ENCODE measurements at regions not wholly inside any gene's neighbourhood (a gene's known extent, or its start where the extent isn't known, plus 50 kb on each side); places are given as distances from the start of the nearest gene placed in this dataset.
"Not testable (repeated sequence)": the region's sequence is repeated elsewhere in the genome, so short reads cannot be mapped to it uniquely, and the experiment has no call there.

DNA sequence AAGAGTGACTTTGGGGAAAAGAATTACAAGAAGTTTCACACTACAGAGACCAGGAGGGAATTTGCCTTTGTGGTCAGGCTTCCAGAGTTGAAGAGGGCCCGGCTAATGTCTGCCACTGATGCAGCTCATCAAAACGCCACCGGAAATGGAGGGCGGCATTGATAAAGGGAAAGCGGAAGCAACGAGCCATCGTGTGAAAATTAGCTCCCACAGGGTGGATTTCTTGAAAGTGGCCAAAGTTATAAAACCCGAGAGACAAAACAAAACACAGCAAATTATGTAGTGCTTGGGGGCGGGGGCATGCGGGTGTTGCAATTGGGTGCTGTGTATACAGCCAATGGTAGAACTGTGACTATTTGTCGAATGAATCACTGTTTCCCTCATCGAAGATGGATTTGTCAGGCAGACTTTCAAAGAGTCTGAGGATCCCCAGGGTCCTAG, 113.0 kb downstream of the ADAMTS15 start:
- Histone ChIP-seq H3K36me3 (no peaks in the 10 kb centered on the region), H3K9me3 (no peaks in the 10 kb centered on the region), H3K27ac (no peak overlapping the region), H3K27me3 (no peaks in the 10 kb centered on the region), H3K4me3 (no peak overlapping the region), H3K4me1 (no peaks in the 10 kb centered on the region)
- intact Hi-C loops (cut with DNase I; ENCODE audit: low total_unique reads) = no loop called here
- TF ChIP-seq, protein P1, sequence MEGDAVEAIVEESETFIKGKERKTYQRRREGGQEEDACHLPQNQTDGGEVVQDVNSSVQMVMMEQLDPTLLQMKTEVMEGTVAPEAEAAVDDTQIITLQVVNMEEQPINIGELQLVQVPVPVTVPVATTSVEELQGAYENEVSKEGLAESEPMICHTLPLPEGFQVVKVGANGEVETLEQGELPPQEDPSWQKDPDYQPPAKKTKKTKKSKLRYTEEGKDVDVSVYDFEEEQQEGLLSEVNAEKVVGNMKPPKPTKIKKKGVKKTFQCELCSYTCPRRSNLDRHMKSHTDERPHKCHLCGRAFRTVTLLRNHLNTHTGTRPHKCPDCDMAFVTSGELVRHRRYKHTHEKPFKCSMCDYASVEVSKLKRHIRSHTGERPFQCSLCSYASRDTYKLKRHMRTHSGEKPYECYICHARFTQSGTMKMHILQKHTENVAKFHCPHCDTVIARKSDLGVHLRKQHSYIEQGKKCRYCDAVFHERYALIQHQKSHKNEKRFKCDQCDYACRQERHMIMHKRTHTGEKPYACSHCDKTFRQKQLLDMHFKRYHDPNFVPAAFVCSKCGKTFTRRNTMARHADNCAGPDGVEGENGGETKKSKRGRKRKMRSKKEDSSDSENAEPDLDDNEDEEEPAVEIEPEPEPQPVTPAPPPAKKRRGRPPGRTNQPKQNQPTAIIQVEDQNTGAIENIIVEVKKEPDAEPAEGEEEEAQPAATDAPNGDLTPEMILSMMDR (IDR thresholded peaks at IDR 0.05 in 4 of 5, conservative IDR thresholded peaks at IDR 0.05 in 1 of 5) = no peak
- TF ChIP-seq POLR2A (IDR thresholded peaks at IDR 0.05) = no peak
- no peak for DNase-seq
- in situ Hi-C loops (cut with MboI; ENCODE audit: low sequenced_read_pairs in 4 of 4) = no loop called here
- ATAC-seq = no peak

DNA sequence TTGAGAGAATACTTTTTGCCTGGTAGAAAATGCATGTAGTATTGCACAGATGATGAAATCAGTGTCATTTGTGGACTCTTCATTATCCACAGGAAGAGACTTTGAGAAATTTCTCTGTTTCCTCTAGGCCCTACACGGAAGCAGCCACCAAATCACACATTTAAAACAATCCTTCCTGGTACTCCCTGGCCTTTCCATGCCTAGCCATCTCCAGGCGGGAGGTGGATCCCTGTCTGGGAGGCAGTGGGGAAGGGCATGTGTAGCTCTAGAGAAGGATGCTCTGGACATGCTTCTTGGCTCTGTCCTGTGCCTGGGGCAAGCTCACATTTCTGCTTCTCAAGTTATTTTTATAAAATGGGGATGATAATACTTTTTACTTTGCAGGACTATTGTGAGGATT, 114.1 kb downstream of the ADAMTS15 start:
- ATAC-seq = no peak
- no peaks in the 10 kb centered on the region for H3K9me3 ChIP-seq
- intact Hi-C loops (cut with DNase I; ENCODE audit: low total_unique reads) = no loop called here

DNA sequence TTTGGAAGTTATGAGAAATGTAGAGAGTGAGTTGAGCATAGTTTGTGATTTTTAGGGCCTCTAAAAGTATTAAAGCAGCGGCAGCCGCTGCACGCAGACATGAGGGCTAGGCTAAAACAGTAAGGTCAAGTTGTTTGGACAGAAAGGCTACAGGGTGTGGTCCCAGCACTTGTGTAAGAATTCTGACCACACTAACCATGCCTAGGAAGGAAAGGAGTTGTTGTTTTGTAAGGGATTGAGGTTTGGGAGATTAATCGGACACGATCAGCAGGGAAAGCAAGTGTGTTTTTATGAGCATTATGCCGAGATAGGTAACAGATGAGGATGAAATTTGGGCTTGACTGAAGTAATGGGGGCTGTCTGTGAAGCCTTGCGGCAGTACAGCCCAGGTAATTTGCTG, 117.9 kb downstream of the ADAMTS15 start:
- intact Hi-C loops (cut with DNase I; ENCODE audit: low total_unique reads); H3K27me3 ChIP-seq; H3K4me1 ChIP-seq; H3K9me3 ChIP-seq; H3K27ac ChIP-seq; H3K4me3 ChIP-seq; in situ Hi-C loops (cut with MboI; ENCODE audit: low sequenced_read_pairs in 4 of 4); DNase-seq; ATAC-seq; H3K36me3 ChIP-seq: not testable (repeated sequence)

More for the DNA sequence above, 114.1 kb downstream of the ADAMTS15 start:
- no peak for TF ChIP-seq POLR2A (IDR thresholded peaks at IDR 0.05)
- TF ChIP-seq, protein P1 (IDR thresholded peaks at IDR 0.05 in 4 of 5, conservative IDR thresholded peaks at IDR 0.05 in 1 of 5) = no peak
- H3K4me3 ChIP-seq = no peak overlapping the region
- no peak overlapping the region for H3K27ac ChIP-seq
- no peaks in the 10 kb centered on the region for H3K36me3 ChIP-seq
- in situ Hi-C loops (cut with MboI; ENCODE audit: low sequenced_read_pairs in 4 of 4) = no loop called here
- H3K4me1 ChIP-seq = no peaks in the 10 kb centered on the region
- H3K27me3 ChIP-seq = no peaks in the 10 kb centered on the region
- DNase-seq = no peak

DNA sequence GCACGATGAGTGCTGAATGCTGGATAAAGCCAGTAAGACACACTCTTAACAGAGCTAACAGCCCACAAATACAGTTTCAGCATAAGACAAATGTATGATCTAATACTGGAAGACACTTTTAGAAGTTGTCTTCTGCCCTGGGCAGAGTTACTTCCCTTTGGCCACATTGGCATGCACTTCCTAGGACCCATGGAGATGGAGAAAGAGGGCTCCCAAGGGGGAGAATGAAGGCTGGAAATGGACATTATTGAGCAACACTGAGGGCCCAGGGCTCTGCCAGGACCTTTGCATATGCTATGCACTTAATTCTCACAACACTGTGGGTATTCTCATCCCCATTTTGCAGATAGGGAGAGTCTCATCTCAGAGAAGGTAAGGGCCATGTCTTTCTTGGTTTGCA, 123.1 kb downstream of the ADAMTS15 start:
- Histone ChIP-seq H3K27ac (no peak overlapping the region), H3K27me3 (no peaks in the 10 kb centered on the region), H3K4me3 (no peak overlapping the region), H3K36me3 (no peaks in the 10 kb centered on the region), H3K9me3 (no peaks in the 10 kb centered on the region), H3K4me1 (peaks cover 0 to 9% of the 10 kb centered on the region in 2 donors)
- TF ChIP-seq POLR2A (IDR thresholded peaks at IDR 0.05) = no peak
- TF ChIP-seq, protein P1 (IDR thresholded peaks at IDR 0.05 in 4 of 5, conservative IDR thresholded peaks at IDR 0.05 in 1 of 5) = no peak
- DNase-seq = no peak
- intact Hi-C loops (cut with DNase I; ENCODE audit: low total_unique reads) = no loop called here
- in situ Hi-C loops (cut with MboI; ENCODE audit: low sequenced_read_pairs in 4 of 4) = no loop called here
- no peak for ATAC-seq

DNA sequence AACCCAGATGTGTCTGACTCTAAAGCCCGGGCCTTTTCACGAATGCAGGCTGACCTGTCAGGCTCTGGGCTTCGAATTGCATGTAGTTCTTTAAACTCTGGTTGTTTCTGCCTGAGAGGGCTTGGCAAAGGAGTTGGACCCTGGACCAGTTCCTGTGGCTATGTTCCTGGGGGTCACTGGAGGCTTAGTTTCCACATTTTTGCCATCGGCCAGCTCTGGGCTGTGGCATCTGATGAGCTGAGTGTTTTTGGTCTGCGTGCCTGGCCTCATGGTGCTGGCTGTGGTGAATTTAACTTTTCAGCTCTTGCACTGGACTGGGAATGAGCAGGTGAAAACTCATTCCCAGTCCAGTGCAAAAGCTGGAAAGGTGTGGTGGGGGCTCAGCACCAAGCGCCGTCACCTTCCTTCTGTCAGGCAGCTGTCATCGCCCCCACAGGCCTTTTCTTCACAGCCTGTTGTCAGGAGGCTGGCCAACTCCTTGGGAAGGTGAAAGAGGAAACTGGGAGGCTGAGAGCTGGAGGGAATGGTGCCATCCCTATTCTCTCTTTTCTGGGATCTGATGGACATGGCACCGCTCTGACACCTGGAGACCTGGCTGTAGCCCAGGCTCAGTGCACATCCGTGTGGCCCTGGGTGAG, 123.6 kb downstream of the ADAMTS15 start:
- H3K36me3 ChIP-seq = no peaks in the 10 kb centered on the region
- no peak overlapping the region for H3K4me3 ChIP-seq
- H3K27me3 ChIP-seq = no peaks in the 10 kb centered on the region
- peaks cover 0 to 9% of the 10 kb centered on the region in 2 donors for H3K4me1 ChIP-seq
- in situ Hi-C loops (cut with MboI; ENCODE audit: low sequenced_read_pairs in 4 of 4) = no loop called here
- TF ChIP-seq POLR2A (IDR thresholded peaks at IDR 0.05) = no peak
- TF ChIP-seq, protein P1 (IDR thresholded peaks at IDR 0.05 in 4 of 5, conservative IDR thresholded peaks at IDR 0.05 in 1 of 5) = no peak
- no peaks in the 10 kb centered on the region for H3K9me3 ChIP-seq
- ATAC-seq (no peak), DNase-seq (no peak)
- intact Hi-C loops (cut with DNase I; ENCODE audit: low total_unique reads) = no loop called here
- no peak overlapping the region for H3K27ac ChIP-seq

Measured in gastrocnemius medialis (tissue), 4 donors.